LNCaP clone FGC (cell line): ENCODE measurements at regions not wholly inside any gene's neighbourhood (a gene's known extent, or its start where the extent isn't known, plus 50 kb on each side); places are given as distances from the start of the nearest gene placed in this dataset.

Experiments
- DNase-seq: peaks from one replicate; pipeline ENCODE4 v3.0.0-alpha.2; 2011; ENCODE audit warnings: low read depth
- H3K4me3 ChIP-seq: 2 replicates; pipeline ENCODE4 v1.5.1; 2011; ENCODE audit warnings: mild to moderate bottlenecking, low read depth, low read length, control low read depth
- TF ChIP-seq, protein P1 (sequence below): IDR thresholded peaks from 2 replicates; pipeline ENCODE4 v1.5.1; 2012; ENCODE audit warnings: mild to moderate bottlenecking; ENCODE audit not compliant: control insufficient read depth, insufficient read depth; ENCODE audit errors: extremely low read depth

DNA sequence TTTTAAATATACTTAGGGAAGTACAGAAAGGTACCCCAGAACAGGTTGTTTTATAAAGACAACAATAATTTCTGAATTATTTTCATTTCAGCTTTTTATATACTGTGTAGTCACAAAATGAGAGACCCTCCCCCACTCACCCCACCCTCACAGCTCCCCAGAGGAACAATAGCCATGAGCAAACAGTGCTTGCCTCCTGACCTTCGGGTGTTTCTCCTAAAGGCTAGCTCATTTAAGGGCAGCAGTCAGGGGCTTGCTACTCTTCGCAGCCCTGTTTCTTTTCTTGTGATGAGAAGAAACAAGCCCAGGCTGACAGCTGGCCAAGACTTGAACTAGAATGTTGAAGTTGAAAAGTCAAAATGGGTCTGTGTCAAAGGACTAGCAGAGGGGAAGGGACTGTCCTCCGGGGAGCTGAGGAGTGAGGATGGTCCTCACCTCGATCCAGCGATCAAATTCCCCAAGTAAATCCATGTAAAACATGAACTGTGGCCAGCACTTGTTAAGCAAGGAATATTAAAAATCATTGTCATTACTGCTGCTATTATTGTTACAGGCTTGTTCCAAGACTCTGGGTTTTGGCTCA is 133.8 kb upstream of the ARHGAP5 start:
- H3K4me3 ChIP-seq: no peak overlapping the region
- DNase-seq: no peak
- TF ChIP-seq, protein P1, sequence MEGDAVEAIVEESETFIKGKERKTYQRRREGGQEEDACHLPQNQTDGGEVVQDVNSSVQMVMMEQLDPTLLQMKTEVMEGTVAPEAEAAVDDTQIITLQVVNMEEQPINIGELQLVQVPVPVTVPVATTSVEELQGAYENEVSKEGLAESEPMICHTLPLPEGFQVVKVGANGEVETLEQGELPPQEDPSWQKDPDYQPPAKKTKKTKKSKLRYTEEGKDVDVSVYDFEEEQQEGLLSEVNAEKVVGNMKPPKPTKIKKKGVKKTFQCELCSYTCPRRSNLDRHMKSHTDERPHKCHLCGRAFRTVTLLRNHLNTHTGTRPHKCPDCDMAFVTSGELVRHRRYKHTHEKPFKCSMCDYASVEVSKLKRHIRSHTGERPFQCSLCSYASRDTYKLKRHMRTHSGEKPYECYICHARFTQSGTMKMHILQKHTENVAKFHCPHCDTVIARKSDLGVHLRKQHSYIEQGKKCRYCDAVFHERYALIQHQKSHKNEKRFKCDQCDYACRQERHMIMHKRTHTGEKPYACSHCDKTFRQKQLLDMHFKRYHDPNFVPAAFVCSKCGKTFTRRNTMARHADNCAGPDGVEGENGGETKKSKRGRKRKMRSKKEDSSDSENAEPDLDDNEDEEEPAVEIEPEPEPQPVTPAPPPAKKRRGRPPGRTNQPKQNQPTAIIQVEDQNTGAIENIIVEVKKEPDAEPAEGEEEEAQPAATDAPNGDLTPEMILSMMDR: no peak

DNA sequence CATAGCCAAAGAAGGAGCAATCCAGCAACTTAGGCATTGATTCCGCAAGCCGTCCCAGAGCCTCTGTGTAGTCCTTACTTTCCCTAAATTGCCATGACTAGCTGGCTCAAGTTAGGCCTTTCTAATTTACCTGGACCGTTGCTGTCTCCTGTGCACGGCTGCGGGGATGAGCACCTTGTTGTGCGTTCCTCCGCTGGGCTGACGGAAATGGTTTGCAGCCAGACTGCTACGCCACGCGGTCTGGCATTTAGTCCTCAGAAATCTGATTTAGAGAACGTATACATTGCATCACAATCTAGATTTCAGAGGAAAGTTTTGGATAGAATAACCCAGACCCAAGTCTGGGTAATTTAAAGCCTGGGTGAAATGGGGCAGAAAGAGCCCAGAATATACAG is 133.2 kb upstream of the ARHGAP5 start:
- no peak for DNase-seq
- TF ChIP-seq, protein P1: no peak

DNA sequence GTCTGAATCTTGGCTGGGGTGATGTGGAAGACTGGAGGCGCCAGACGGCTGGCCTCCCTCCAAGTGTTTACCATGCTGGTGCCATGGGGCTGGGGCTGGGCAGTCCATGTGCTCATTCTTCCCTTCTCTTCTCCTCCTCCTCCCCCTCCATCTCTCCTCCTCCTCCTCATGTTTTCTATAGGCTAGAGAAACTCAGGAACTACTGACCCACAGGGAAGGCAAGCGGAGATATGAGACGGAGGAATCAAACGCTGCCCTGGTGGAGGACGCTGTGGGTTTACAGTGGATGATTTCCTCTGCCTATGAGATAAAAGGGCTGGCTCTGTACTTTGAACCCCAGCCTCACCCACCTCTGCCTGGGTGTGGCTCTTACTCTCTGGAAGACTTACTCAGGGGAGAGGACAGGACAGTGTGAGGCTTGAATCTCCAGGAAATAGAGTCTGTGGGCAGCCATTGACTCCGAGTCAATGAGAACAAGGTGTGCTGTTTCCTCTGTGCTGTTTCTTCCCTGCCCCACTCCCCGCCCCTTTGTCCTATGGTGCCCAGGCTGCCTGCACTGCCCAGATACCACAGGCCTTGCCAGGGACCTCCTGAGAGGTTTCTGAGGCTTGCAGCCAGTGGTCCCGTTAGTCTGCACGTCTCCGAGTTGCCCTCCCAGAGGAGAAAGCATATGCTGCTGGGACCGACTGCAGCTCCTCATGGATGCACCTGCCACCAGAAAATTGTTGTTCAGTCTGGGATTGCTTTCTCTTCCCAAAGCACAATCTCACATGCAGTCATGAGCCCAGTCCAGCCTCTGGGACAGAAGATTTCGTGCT is 132.6 kb upstream of the ARHGAP5 start:
- DNase-seq: no peak
- no peak overlapping the region for H3K4me3 ChIP-seq
- TF ChIP-seq, protein P1: no peak

More for the DNA sequence above, 133.2 kb upstream of the ARHGAP5 start:
- H3K4me3 ChIP-seq: no peak overlapping the region

DNA sequence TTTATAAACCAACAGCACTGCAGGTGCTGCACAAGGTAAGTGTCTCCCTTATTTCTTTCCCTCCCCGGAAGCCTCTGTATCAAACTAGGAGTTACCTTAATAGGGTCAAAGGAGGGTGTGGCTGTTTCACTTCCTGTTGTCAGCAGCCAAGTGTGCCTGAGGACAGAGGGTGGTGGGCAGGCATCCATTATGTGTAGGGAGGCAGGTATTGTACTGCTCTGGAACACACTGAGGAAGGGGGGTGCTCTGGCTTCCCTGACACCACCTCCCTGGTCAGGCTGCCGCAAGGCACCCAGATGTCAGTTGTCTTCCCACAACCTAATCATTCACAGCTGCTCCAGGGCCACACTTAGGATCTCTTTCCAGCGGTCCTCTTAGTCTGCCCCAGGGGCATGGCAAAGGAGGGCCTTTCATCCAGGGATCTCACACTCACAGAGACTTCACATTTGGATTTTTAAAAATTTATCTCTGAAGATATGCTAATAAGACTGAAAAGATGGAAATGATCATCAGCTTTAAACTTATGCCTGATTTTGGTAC is 132.0 kb upstream of the ARHGAP5 start:
- TF ChIP-seq, protein P1: no peak
- no peak for DNase-seq

GRCh38 chr14:31945701-31946100 is 131.4 kb upstream of the ARHGAP5 start:
- no peak overlapping the region for H3K4me3 ChIP-seq
- no peak for DNase-seq
- TF ChIP-seq, protein P1: no peak

More for the DNA sequence above, 132.0 kb upstream of the ARHGAP5 start:
- no peak overlapping the region for H3K4me3 ChIP-seq

DNA sequence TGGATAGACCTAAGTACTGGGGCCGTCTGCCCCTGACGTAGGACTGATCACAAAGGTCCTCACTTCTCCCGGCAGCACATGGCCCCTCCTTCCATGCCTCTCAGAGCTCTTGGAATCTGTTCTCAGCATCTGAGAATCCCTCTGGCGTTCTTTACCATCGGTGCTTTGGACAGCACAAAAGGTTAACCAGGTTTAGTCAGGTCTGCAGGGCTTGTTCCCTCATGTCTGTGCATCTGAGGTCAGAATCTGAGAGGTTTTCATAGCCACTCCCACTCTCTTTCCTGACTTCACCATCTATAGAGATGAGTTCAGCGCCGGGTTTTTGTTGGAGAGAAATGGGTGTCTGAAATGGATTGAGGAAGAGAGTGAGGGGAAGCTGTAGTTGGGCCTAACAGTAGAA is 130.0 kb upstream of the ARHGAP5 start:
- H3K4me3 ChIP-seq: no peak overlapping the region
- no peak for DNase-seq
- TF ChIP-seq, protein P1: no peak
